Kidney epithelial cell (primary cell): ENCODE measurements at regions not wholly inside any gene's neighbourhood (a gene's known extent, or its start where the extent isn't known, plus 50 kb on each side); places are given as distances from the start of the nearest gene placed in this dataset.
"Not testable (repeated sequence)": the region's sequence is repeated elsewhere in the genome, so short reads cannot be mapped to it uniquely, and the experiment has no call there.

ENCODE experiments used
- DNase-seq: peaks from one replicate; pipeline ENCODE4 v3.0.0-alpha.2; 2010; ENCODE audit warnings: low read depth
- H3K27me3 ChIP-seq: 2 replicates; pipeline ENCODE4 v1.6.0; 2011; ENCODE audit warnings: low read length; ENCODE audit not compliant: control insufficient read depth, insufficient read depth
- H3K36me3 ChIP-seq: 2 replicates; pipeline ENCODE4 v1.5.1; 2011; ENCODE audit warnings: low read length; ENCODE audit not compliant: control insufficient read depth, insufficient read depth
- H3K4me3 ChIP-seq: 2 replicates; pipeline ENCODE4 v1.5.1; 2011; ENCODE audit warnings: low read depth, mild to moderate bottlenecking, control low read depth, low read length
- CTCF ChIP-seq: IDR thresholded peaks from 2 replicates; pipeline ENCODE4 v1.5.1; 2011; ENCODE audit warnings: mild to moderate bottlenecking, moderate library complexity, low read length, control low read depth, inconsistent platforms; ENCODE audit not compliant: insufficient read depth, poor library complexity, severe bottlenecking

DNA sequence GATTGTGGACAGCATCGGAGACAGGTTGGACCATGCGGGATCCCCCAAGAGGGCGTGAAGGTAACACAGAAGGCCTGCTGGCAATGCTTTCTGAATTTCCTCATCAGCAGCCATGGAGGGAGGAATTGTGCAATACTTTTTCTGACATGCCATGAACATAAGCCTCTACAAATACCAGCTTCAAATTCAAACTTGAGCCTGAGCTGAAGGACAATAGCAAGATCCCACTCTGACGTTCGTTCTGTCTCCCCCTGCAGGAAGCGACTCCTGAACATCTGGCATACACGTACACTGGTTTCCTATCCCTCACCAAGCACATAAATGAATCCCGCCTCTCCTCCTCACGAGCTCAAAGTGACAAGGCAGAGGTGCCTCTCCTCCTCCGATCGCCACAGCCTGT lies 312.2 kb downstream of the BRD1 start:
- Histone ChIP-seq H3K36me3 (no peaks in the 10 kb centered on the region), H3K4me3 (no peak overlapping the region), H3K27me3 (peaks cover 3% of the 10 kb centered on the region)
- DNase-seq = no peak
- TF ChIP-seq CTCF = no peak

DNA sequence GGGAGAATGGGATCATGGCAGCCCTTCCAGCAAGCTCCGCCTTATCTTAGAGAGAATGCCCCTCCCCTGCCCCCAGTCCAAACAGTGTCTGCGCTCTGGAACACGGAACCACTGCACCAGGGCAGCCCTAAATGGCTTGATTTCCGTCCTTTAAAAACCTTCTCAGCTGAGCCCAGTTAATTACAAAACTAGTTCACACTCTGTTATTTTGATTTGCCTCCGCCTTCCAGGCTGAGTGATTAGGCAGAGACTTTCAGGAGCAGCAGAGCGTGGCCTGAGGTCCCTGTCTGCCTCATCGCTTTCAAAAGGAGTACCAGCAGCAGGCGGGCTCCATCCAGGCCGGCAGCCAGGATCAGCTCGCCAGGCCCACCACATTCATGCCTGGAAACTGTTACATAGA lies 313.0 kb downstream of the BRD1 start:
- no peak for DNase-seq
- Histone ChIP-seq H3K4me3 (no peak overlapping the region), H3K36me3 (no peaks in the 10 kb centered on the region), H3K27me3 (peaks cover 3% of the 10 kb centered on the region)
- no peak for TF ChIP-seq CTCF

DNA sequence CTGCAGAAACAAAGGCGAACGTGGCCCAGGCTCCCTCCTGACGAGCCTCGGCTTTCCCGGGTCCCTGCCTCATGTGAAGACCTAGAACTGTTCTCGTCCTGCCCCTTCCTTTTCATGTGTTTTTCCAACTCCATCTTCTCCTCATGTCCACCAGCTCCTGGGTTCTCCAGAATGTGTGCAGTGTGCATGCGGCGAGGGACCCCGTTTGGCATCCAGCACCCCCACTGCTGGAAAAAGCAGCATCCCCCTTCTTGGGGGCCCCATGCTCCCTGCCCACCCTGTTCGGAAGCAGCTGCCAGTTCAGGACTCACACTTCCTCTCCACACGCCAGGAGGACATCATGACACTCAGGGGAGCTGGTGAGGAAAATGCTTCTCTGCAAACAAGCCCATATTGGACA lies 313.5 kb downstream of the BRD1 start:
- H3K27me3 ChIP-seq = peaks cover 3% of the 10 kb centered on the region
- no peak for TF ChIP-seq CTCF
- no peak for DNase-seq
- H3K4me3 ChIP-seq = no peak overlapping the region
- H3K36me3 ChIP-seq = no peaks in the 10 kb centered on the region

GRCh38 chr22:49513358-49513851 lies 314.3 kb downstream of the BRD1 start:
- TF ChIP-seq CTCF = no peak
- H3K36me3 ChIP-seq = no peaks in the 10 kb centered on the region
- H3K4me3 ChIP-seq = no peak overlapping the region
- DNase-seq = no peak
- peaks cover 3% of the 10 kb centered on the region for H3K27me3 ChIP-seq

GRCh38 chr22:49512487-49513165 lies 315.0 kb downstream of the BRD1 start:
- Histone ChIP-seq H3K36me3 (no peaks in the 10 kb centered on the region), H3K27me3 (no peaks in the 10 kb centered on the region), H3K4me3 (no peak overlapping the region)
- no peak for DNase-seq
- TF ChIP-seq CTCF = no peak

- not testable (repeated sequence) for H3K27me3 ChIP-seq, H3K4me3 ChIP-seq, DNase-seq, H3K36me3 ChIP-seq
These were observed 316.1 kb downstream of the BRD1 start for GRCh38 chr22:49511393-49512189.
